ENCODE measurements at regions not wholly inside any gene's neighbourhood (a gene's known extent, or its start where the extent isn't known, plus 50 kb on each side); places are given as distances from the start of the nearest gene placed in this dataset.

DNA sequence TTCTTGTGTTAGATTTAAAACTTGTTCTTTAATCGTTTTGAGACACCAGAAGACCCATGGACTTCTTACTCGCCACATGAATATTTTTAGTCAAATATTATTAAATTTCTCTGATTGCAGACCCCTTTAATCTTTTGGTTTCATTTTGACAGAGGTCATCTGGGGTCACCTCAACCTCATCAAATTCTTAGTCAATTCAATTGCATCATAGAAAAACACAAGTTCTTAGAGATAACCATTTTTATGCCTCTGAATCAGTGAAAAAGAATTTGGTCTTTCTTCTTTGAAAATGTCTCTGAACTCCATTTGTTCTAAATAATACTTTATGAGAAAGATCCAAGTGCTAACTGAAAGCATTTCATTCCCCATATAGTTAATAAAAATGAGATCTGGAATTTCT, 55.2 kb upstream of the CBLN4 start:
- TF ChIP-seq, protein P1, sequence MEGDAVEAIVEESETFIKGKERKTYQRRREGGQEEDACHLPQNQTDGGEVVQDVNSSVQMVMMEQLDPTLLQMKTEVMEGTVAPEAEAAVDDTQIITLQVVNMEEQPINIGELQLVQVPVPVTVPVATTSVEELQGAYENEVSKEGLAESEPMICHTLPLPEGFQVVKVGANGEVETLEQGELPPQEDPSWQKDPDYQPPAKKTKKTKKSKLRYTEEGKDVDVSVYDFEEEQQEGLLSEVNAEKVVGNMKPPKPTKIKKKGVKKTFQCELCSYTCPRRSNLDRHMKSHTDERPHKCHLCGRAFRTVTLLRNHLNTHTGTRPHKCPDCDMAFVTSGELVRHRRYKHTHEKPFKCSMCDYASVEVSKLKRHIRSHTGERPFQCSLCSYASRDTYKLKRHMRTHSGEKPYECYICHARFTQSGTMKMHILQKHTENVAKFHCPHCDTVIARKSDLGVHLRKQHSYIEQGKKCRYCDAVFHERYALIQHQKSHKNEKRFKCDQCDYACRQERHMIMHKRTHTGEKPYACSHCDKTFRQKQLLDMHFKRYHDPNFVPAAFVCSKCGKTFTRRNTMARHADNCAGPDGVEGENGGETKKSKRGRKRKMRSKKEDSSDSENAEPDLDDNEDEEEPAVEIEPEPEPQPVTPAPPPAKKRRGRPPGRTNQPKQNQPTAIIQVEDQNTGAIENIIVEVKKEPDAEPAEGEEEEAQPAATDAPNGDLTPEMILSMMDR (IDR thresholded peaks at IDR 0.05) = no peak
- TF ChIP-seq POLR2A (IDR thresholded peaks at IDR 0.05) = no peak
- no peak overlapping the region for H3K4me3 ChIP-seq
- intact Hi-C loops (cut with DNase I) = no loop called here
- H3K4me1 ChIP-seq = no peaks in the 10 kb centered on the region
- H3K36me3 ChIP-seq (replicated peaks in 1 of 2; ENCODE audit: insufficient read depth in 1 of 2, low read depth in 2 of 2) = no peaks in the 10 kb centered on the region
- H3K27me3 ChIP-seq = no peaks in the 10 kb centered on the region
- no peak for DNase-seq
- H3K27ac ChIP-seq = no peak overlapping the region
- no peaks in the 10 kb centered on the region for H3K9me3 ChIP-seq
- no peak for ATAC-seq
- WGBS, 2 donors = 39 to 65% methylated on average over 2 of the region's 2 CpGs

DNA sequence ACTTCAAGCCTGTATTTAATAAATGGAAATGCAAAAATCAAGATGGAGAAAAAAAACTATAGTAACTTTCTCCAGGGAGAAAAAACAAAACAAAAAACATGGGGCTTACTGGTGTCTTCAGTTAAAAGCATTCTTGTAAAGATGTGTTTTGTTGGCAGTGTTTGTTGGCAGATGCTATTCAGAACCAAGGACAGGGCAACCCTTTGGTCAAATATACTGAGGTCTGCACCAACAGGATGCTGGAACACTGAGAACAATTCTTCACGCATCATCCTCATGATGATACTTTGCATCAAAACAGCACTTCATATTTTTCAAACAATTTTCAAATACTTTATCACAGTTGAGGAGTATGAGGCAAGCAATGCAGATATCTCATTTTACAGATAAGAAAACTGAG, 63.7 kb upstream of the CBLN4 start:
- Histone ChIP-seq H3K36me3 (replicated peaks in 1 of 2; ENCODE audit: insufficient read depth in 1 of 2, low read depth in 2 of 2) (no peaks in the 10 kb centered on the region), H3K4me3 (no peak overlapping the region), H3K27me3 (no peaks in the 10 kb centered on the region), H3K4me1 (no peaks in the 10 kb centered on the region), H3K9me3 (peaks cover 0 to 6% (median 0%) of the 10 kb centered on the region in 3 donors), H3K27ac (no peak overlapping the region)
- TF ChIP-seq, protein P1 (IDR thresholded peaks at IDR 0.05) = no peak
- TF ChIP-seq POLR2A (IDR thresholded peaks at IDR 0.05) = no peak
- ATAC-seq (no peak), DNase-seq (no peak)
- 73 to 81% methylated on average over 1 of the region's 1 CpG for WGBS, 2 donors
- intact Hi-C loops (cut with DNase I) = no loop called here

DNA sequence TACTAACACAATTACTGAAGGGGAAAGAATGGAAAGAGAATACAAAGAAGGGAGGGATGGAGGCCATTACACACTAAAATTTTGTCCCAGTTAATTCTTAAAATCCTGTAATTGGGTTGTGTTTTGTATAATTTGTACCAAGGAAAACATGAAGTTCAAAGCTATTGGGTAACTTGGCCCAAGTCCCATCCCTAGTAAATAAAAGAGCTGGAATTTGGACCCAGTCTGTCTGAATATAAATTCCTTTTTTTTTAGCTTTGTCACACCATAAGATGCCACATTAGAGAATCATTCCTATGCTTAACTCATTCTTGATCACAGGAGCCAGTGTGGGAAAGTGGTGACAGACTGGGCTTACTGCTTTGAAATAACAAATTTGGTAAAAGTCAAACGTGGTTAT, 66.8 kb upstream of the CBLN4 start:
- ATAC-seq (no peak), DNase-seq (no peak)
- intact Hi-C loops (cut with DNase I) = no loop called here
- peaks cover 0 to 8% (median 0%) of the 10 kb centered on the region in 3 donors for H3K9me3 ChIP-seq
- no peaks in the 10 kb centered on the region for H3K27me3 ChIP-seq
- H3K4me1 ChIP-seq = no peaks in the 10 kb centered on the region
- WGBS, 2 donors = 28 to 33% methylated on average over 1 of the region's 1 CpG
- H3K4me3 ChIP-seq = no peak overlapping the region
- no peak overlapping the region for H3K27ac ChIP-seq
- no peaks in the 10 kb centered on the region for H3K36me3 ChIP-seq (replicated peaks in 1 of 2; ENCODE audit: insufficient read depth in 1 of 2, low read depth in 2 of 2)
- TF ChIP-seq POLR2A (IDR thresholded peaks at IDR 0.05) = no peak
- TF ChIP-seq, protein P1 (IDR thresholded peaks at IDR 0.05) = no peak

DNA sequence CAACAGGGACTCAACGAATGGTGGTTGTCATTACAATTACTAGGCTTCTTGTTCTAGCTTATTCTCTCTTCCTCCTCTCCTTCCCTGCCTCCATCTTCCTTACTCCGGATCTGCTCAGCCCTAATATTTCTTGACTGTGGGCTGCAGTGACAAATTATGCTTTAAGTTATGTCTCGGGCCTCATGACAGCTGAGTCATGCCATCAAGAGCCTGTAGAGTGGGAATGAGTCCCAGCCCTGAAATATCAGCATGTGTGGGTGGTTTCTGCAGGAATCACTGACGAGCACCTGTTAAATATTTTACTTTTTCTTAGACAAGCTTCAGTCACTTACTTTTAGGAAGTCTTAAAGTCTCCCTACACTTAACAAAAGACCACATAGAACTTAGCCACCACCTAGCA, 83.1 kb upstream of the CBLN4 start:
- H3K9me3 ChIP-seq = peaks cover 0 to under 1% (median 0%) of the 10 kb centered on the region in 3 donors
- 35% methylated on average over 4 of the region's 4 CpGs for WGBS, 2 donors
- no peaks in the 10 kb centered on the region for H3K4me1 ChIP-seq
- no peak overlapping the region for H3K27ac ChIP-seq
- no peaks in the 10 kb centered on the region for H3K36me3 ChIP-seq (replicated peaks in 1 of 2; ENCODE audit: insufficient read depth in 1 of 2, low read depth in 2 of 2)
- ATAC-seq = no peak
- DNase-seq = no peak
- no peaks in the 10 kb centered on the region for H3K27me3 ChIP-seq
- no peak overlapping the region for H3K4me3 ChIP-seq
- intact Hi-C loops (cut with DNase I) = no loop called here
- TF ChIP-seq POLR2A (IDR thresholded peaks at IDR 0.05) = no peak
- TF ChIP-seq, protein P1 (IDR thresholded peaks at IDR 0.05) = no peak

DNA sequence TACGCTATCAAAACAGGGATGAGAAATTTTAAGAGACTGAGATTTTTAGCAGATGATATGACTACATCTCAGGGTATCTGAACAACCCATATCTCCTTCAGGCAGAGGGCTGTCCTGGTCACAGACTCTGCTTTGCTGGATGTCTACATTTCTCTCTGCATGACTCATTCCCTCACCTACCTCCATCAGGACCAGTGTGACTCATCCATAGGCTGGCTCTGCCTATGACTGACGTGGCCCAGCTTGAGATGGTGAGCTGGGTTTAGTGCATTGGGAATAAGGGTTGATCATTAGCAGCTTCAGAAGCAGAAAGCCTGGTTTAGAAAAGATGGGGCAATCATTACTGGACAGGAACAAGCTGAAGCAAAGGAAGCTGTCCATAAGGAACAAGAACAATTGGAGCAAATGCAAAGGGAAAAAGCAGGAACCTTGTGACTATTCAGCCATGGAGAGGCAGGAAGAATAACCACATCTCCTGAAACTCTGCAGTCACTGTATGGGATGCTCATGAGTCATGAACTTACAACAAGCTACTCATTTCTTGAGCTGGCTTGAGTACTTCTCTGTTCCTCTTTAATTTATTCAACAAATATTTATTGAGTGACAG, 86.4 kb upstream of the CBLN4 start:
- Histone ChIP-seq H3K4me1 (no peaks in the 10 kb centered on the region), H3K4me3 (no peak overlapping the region), H3K36me3 (replicated peaks in 1 of 2; ENCODE audit: insufficient read depth in 1 of 2, low read depth in 2 of 2) (no peaks in the 10 kb centered on the region), H3K27me3 (no peaks in the 10 kb centered on the region), H3K27ac (no peak overlapping the region), H3K9me3 (peaks cover 0 to 12% (median 0%) of the 10 kb centered on the region in 3 donors)
- no peak for DNase-seq
- WGBS, 2 donors = 48 to 49% methylated on average over 2 of the region's 2 CpGs
- intact Hi-C loops (cut with DNase I) = no loop called here
- ATAC-seq = no peak
- TF ChIP-seq, protein P1 (IDR thresholded peaks at IDR 0.05) = no peak
- TF ChIP-seq POLR2A (IDR thresholded peaks at IDR 0.05) = no peak

All from body of pancreas (tissue), 4 donors.